MM.1S (cell line): ENCODE measurements at regions not wholly inside any gene's neighbourhood (a gene's known extent, or its start where the extent isn't known, plus 50 kb on each side); places are given as distances from the start of the nearest gene placed in this dataset.

ENCODE experiments used
- DNase-seq: peaks from one replicate; pipeline ENCODE4 v3.0.0-alpha.2; 2015
- H2AFZ ChIP-seq: fragments of 300-600 bp; sonication (generic); 2 replicates; pipeline ENCODE4 v1.6.0; 2016; ENCODE audit warnings: antibody characterized with exemption, low read length
- H3F3A ChIP-seq: fragments of 300-600 bp; sonication (generic); 2 replicates; pipeline ENCODE4 v1.6.1; 2016; ENCODE audit warnings: mild to moderate bottlenecking, antibody characterized with exemption, low read length, moderate library complexity, mixed read lengths; ENCODE audit not compliant: insufficient read depth
- H3K27ac ChIP-seq: fragments of 300-600 bp; sonication (generic); 2 replicates; pipeline ENCODE4 v1.5.1; 2016; ENCODE audit warnings: mild to moderate bottlenecking, low read length
- H3K27me3 ChIP-seq: fragments of 300-600 bp; sonication (generic); replicated peaks from 2 replicates; pipeline ENCODE4 v1.6.0; 2016; ENCODE audit warnings: low read length; ENCODE audit not compliant: insufficient read depth
- H3K36me3 ChIP-seq: fragments of 300-600 bp; sonication (generic); replicated peaks from 2 replicates; pipeline ENCODE4 v1.6.1; 2016; ENCODE audit warnings: mild to moderate bottlenecking, low read length, mixed read lengths; ENCODE audit not compliant: insufficient read depth
- H3K4me1 ChIP-seq: fragments of 300-600 bp; sonication (generic); 2 replicates; pipeline ENCODE4 v1.6.1; 2016; ENCODE audit warnings: low read length, mixed read lengths
- H3K4me2 ChIP-seq: fragments of 300-600 bp; sonication (generic); 2 replicates; pipeline ENCODE4 v1.6.0; 2016; ENCODE audit warnings: low read depth, low read length
- H3K4me3 ChIP-seq: fragments of 300-600 bp; sonication (generic); 2 replicates; pipeline ENCODE4 v1.5.1; 2016; ENCODE audit warnings: low read length, mixed read lengths
- H3K79me2 ChIP-seq: fragments of 300-600 bp; sonication (generic); 2 replicates; pipeline ENCODE4 v1.6.1; 2016; ENCODE audit warnings: mixed run types, low read length, mixed read lengths
- H3K9ac ChIP-seq: fragments of 300-600 bp; sonication (generic); 2 replicates; pipeline ENCODE4 v1.6.1; 2016; ENCODE audit warnings: low read length, mixed read lengths
- H3K9me2 ChIP-seq: fragments of 300-600 bp; sonication (generic); replicated peaks from 2 replicates; pipeline ENCODE4 v1.6.1; 2016; ENCODE audit warnings: mild to moderate bottlenecking, low read length, mixed read lengths; ENCODE audit not compliant: insufficient read depth
- H3K9me3 ChIP-seq: fragments of 300-600 bp; sonication (generic); replicated peaks from 2 replicates; pipeline ENCODE4 v1.6.1; 2016; ENCODE audit warnings: mild to moderate bottlenecking, low read length, mixed read lengths; ENCODE audit not compliant: insufficient read depth
- H4K20me1 ChIP-seq: fragments of 300-600 bp; sonication (generic); 2 replicates; pipeline ENCODE4 v1.6.1; 2016; ENCODE audit warnings: mild to moderate bottlenecking, low read length, moderate library complexity, mixed read lengths; ENCODE audit not compliant: insufficient read depth
- EZH2 ChIP-seq: fragments of 300-600 bp; sonication (generic); optimal IDR thresholded peaks from 2 replicates; pipeline ENCODE3; 2017; ENCODE audit warnings: low read depth, mild to moderate bottlenecking, antibody characterized with exemption, low read length, mixed read lengths
- EZH2phosphoT487 ChIP-seq: fragments of 300-600 bp; sonication (generic); IDR thresholded peaks from 2 replicates; pipeline ENCODE4 v1.6.1; 2018; ENCODE audit warnings: antibody characterized with exemption, low read length
- TF ChIP-seq, protein P1 (sequence below): fragments of 300-600 bp; sonication (generic); IDR thresholded peaks from 2 replicates; pipeline ENCODE4 v1.5.1; 2016; ENCODE audit warnings: antibody characterized with exemption, low read length, mixed read lengths

GRCh38 chr4:24197955-24198354 lies 308.1 kb upstream of the PPARGC1A start:
- no peak overlapping the region for H3K9ac ChIP-seq
- no peak for DNase-seq
- H3K79me2 ChIP-seq = no peaks in the 10 kb centered on the region
- no peaks in the 10 kb centered on the region for H3F3A ChIP-seq
- no peaks in the 10 kb centered on the region for H3K36me3 ChIP-seq
- H2AFZ ChIP-seq = no peak overlapping the region
- H3K4me2 ChIP-seq = no peak overlapping the region
- TF ChIP-seq EZH2phosphoT487 = no peak
- H3K27me3 ChIP-seq = no peaks in the 10 kb centered on the region
- no peak overlapping the region for H3K27ac ChIP-seq
- H3K9me2 ChIP-seq = no peaks in the 10 kb centered on the region
- H3K9me3 ChIP-seq = no peaks in the 10 kb centered on the region
- H4K20me1 ChIP-seq = no peaks in the 10 kb centered on the region
- H3K4me1 ChIP-seq = peaks cover 10% of the 10 kb centered on the region
- no peak overlapping the region for H3K4me3 ChIP-seq

DNA sequence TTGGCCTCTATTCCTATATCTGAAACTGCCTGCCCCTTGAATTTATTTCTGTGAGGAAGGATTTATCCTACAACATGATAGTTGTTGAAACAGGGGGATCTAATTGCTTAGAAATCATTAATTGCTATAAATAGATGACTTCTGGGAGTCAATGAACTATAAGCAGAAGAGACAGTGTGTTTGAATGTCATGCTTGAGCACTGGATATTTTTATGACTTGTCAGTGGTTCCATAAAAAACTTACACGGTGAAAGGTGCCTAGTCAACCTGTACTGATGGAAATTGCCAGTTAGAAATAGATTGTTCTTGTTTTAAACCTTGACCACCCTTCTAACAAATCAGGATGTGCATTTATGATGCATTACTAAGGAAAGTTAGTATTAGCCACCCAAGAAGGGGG lies 306.9 kb upstream of the PPARGC1A start:
- Histone ChIP-seq H4K20me1 (no peaks in the 10 kb centered on the region), H3K27ac (no peak overlapping the region), H3K4me3 (no peak overlapping the region), H3K27me3 (no peaks in the 10 kb centered on the region), H3K4me2 (no peak overlapping the region), H3K36me3 (no peaks in the 10 kb centered on the region), H3K79me2 (no peaks in the 10 kb centered on the region), H3K9ac (no peak overlapping the region), H3K9me3 (no peaks in the 10 kb centered on the region), H2AFZ (no peak overlapping the region), H3K4me1 (peaks cover 7% of the 10 kb centered on the region; the same call in 1 of the 2 replicates), H3F3A (no peaks in the 10 kb centered on the region), H3K9me2 (no peaks in the 10 kb centered on the region)
- no peak for TF ChIP-seq EZH2phosphoT487
- TF ChIP-seq, protein P1, sequence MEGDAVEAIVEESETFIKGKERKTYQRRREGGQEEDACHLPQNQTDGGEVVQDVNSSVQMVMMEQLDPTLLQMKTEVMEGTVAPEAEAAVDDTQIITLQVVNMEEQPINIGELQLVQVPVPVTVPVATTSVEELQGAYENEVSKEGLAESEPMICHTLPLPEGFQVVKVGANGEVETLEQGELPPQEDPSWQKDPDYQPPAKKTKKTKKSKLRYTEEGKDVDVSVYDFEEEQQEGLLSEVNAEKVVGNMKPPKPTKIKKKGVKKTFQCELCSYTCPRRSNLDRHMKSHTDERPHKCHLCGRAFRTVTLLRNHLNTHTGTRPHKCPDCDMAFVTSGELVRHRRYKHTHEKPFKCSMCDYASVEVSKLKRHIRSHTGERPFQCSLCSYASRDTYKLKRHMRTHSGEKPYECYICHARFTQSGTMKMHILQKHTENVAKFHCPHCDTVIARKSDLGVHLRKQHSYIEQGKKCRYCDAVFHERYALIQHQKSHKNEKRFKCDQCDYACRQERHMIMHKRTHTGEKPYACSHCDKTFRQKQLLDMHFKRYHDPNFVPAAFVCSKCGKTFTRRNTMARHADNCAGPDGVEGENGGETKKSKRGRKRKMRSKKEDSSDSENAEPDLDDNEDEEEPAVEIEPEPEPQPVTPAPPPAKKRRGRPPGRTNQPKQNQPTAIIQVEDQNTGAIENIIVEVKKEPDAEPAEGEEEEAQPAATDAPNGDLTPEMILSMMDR = no peak
- no peak for TF ChIP-seq EZH2
- no peak for DNase-seq

DNA sequence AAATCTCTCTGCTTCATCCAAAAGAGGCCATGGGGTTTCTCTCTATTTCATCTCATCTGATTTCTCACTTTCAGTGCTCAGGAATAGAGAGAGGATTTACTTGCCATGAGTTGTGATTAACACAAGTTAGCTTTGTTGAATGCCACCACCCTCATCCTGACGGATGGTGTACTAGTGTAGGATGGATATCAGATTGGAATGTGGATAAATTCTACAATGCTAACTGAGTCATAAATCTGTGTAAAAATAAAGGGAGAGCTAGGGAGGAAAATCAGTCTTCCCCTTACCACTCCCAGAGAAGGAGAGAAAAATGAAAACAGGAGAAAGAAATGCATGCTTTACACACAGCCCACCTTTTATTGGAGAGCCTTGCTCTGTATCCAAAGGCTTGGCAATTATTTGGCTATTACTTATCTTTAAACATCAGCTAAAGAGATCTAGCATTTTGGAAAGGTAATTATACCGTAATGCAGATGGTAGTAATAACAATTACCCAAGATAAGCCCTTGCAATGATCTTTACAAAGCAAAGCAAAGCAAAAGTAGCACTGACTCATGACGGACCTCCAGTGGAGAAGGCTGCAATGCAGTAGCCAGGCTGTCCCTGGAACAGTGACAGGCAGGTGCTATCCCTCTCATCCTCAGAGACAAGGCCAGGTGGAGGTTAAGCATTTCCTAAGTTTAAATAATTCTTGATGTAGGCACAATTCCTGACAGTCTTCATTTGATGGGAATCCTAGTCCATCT lies 306.3 kb upstream of the PPARGC1A start:
- peaks cover 7% of the 10 kb centered on the region; the same call in 1 of the 2 replicates for H3K4me1 ChIP-seq
- no peaks in the 10 kb centered on the region for H4K20me1 ChIP-seq
- no peaks in the 10 kb centered on the region for H3K9me3 ChIP-seq
- no peaks in the 10 kb centered on the region for H3K79me2 ChIP-seq
- no peak overlapping the region for H3K4me3 ChIP-seq
- no peak overlapping the region for H3K4me2 ChIP-seq
- no peak overlapping the region for H3K9ac ChIP-seq
- H3K9me2 ChIP-seq = no peaks in the 10 kb centered on the region
- H3K27ac ChIP-seq = no peak overlapping the region
- H3K36me3 ChIP-seq = no peaks in the 10 kb centered on the region
- no peak for DNase-seq
- H3K27me3 ChIP-seq = no peaks in the 10 kb centered on the region
- TF ChIP-seq, protein P1 = no peak
- TF ChIP-seq EZH2 (no peak), EZH2phosphoT487 (no peak)
- H2AFZ ChIP-seq = no peak overlapping the region
- no peaks in the 10 kb centered on the region for H3F3A ChIP-seq

DNA sequence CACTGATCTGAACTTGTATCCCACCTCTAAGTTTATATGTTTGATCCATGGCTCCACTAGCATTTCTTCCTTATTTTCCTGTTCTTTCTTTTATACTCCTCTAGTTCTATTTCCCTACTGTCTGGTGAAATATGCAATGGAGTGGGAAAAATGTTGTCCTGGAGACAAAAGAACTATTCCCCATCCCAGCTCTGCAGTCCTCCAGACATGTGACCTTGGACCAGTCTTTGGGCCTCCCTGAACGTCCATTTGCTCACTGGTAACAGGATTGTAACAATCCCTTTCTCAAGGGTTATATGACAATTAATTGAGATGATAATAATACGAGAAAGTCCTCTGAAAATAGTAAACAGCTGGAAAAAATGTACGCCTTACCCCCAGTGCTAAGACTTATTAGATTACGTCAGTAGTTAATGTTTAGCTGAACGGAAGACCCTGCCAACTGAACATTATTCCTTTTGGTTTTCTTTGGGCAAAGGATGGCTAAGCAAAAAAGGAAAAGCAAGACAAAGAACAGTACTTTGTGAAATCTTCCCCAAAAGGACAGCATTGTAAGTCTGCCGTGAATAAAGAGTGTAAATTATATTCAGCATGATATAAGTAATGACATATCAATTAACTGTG lies 302.3 kb upstream of the PPARGC1A start:
- H3K4me2 ChIP-seq = no peak overlapping the region
- H4K20me1 ChIP-seq = no peaks in the 10 kb centered on the region
- DNase-seq = no peak
- no peaks in the 10 kb centered on the region for H3K9me2 ChIP-seq
- H3K27me3 ChIP-seq = no peaks in the 10 kb centered on the region
- H3F3A ChIP-seq = peaks cover 12% of the 10 kb centered on the region
- H2AFZ ChIP-seq = no peak overlapping the region
- H3K36me3 ChIP-seq = no peaks in the 10 kb centered on the region
- H3K9me3 ChIP-seq = no peaks in the 10 kb centered on the region
- H3K4me1 ChIP-seq = peaks cover 28% of the 10 kb centered on the region
- TF ChIP-seq EZH2 (no peak), EZH2phosphoT487 (no peak)
- TF ChIP-seq, protein P1 = no peak
- H3K79me2 ChIP-seq = no peaks in the 10 kb centered on the region
- H3K27ac ChIP-seq = no peak overlapping the region
- H3K9ac ChIP-seq = no peak overlapping the region
- no peak overlapping the region for H3K4me3 ChIP-seq
